ENCODE measurements at regions not wholly inside any gene's neighbourhood (a gene's known extent, or its start where the extent isn't known, plus 50 kb on each side); places are given as distances from the start of the nearest gene placed in this dataset.

GRCh38 chr9:79329861-79330260 is 241.9 kb upstream of the TLE4 start:
- Mint-ChIP-seq H3K27me3 (peaks cover 5% of the 10 kb centered on the region), H3K9me3 (no peaks in the 10 kb centered on the region), H3K27ac (no peak overlapping the region), H3K36me3 (ENCODE audit: low read depth) (no peaks in the 10 kb centered on the region), H3K4me1 (no peaks in the 10 kb centered on the region), H3K4me3 (no peak overlapping the region)
- no peak for ATAC-seq (replicated peaks)

GRCh38 chr9:79334001-79334400 is 237.8 kb upstream of the TLE4 start:
- Mint-ChIP-seq H3K4me1 (no peaks in the 10 kb centered on the region), H3K9me3 (peaks cover 4% of the 10 kb centered on the region), H3K4me3 (no peak overlapping the region), H3K27ac (no peak overlapping the region), H3K36me3 (ENCODE audit: low read depth) (no peaks in the 10 kb centered on the region), H3K27me3 (no peaks in the 10 kb centered on the region)
- no peak for ATAC-seq (replicated peaks)

- ATAC-seq (replicated peaks), result no peak
Observed at GRCh38 chr9:79334711-79335110, 237.1 kb upstream of the TLE4 start.

GRCh38 chr9:79335987-79336386 is 235.8 kb upstream of the TLE4 start:
- Mint-ChIP-seq H3K9me3 (peaks cover 4% of the 10 kb centered on the region), H3K27me3 (peaks cover 3% of the 10 kb centered on the region), H3K4me3 (no peak overlapping the region), H3K4me1 (no peaks in the 10 kb centered on the region), H3K27ac (no peak overlapping the region), H3K36me3 (ENCODE audit: low read depth) (no peaks in the 10 kb centered on the region)
- ATAC-seq (replicated peaks), result no peak

More at GRCh38 chr9:79334711-79335110, 237.1 kb upstream of the TLE4 start:
- H3K36me3 Mint-ChIP-seq (ENCODE audit: low read depth), result no peaks in the 10 kb centered on the region
- peaks cover 3% of the 10 kb centered on the region for H3K27me3 Mint-ChIP-seq
- H3K9me3 Mint-ChIP-seq, result peaks cover 4% of the 10 kb centered on the region
- no peak overlapping the region for H3K27ac Mint-ChIP-seq
- no peaks in the 10 kb centered on the region for H3K4me1 Mint-ChIP-seq
- H3K4me3 Mint-ChIP-seq, result no peak overlapping the region

- Mint-ChIP-seq H3K4me1 (no peaks in the 10 kb centered on the region), H3K36me3 (ENCODE audit: low read depth) (no peaks in the 10 kb centered on the region)
Observed at GRCh38 chr9:79341561-79341960, 230.2 kb upstream of the TLE4 start.

GRCh38 chr9:79346350-79347020 is 225.3 kb upstream of the TLE4 start:
- no peaks in the 10 kb centered on the region for H3K27me3 Mint-ChIP-seq
- no peak overlapping the region for H3K27ac Mint-ChIP-seq
- H3K4me1 Mint-ChIP-seq, result no peaks in the 10 kb centered on the region
- no peaks in the 10 kb centered on the region for H3K36me3 Mint-ChIP-seq (ENCODE audit: low read depth)
- no peak overlapping the region for H3K4me3 Mint-ChIP-seq
- ATAC-seq (replicated peaks), result no peak
- H3K9me3 Mint-ChIP-seq, result no peaks in the 10 kb centered on the region

More at GRCh38 chr9:79341561-79341960, 230.2 kb upstream of the TLE4 start:
- Mint-ChIP-seq H3K4me3 (no peak overlapping the region), H3K27me3 (peaks cover 3% of the 10 kb centered on the region), H3K27ac (no peak overlapping the region), H3K9me3 (peaks cover 4% of the 10 kb centered on the region)
- no peak for ATAC-seq (replicated peaks)

- Mint-ChIP-seq H3K4me1 (no peaks in the 10 kb centered on the region), H3K9me3 (no peaks in the 10 kb centered on the region), H3K27ac (no peak overlapping the region), H3K27me3 (no peaks in the 10 kb centered on the region), H3K4me3 (no peak overlapping the region), H3K36me3 (ENCODE audit: low read depth) (no peaks in the 10 kb centered on the region)
- no peak for ATAC-seq (replicated peaks)
Observed at GRCh38 chr9:79352322-79352721, 219.4 kb upstream of the TLE4 start.

- ATAC-seq (replicated peaks), result no peak
- Mint-ChIP-seq H3K9me3 (no peaks in the 10 kb centered on the region), H3K36me3 (ENCODE audit: low read depth) (no peaks in the 10 kb centered on the region), H3K4me3 (no peak overlapping the region), H3K27me3 (peaks cover 4% of the 10 kb centered on the region), H3K27ac (no peak overlapping the region), H3K4me1 (no peaks in the 10 kb centered on the region)
Observed at GRCh38 chr9:79353856-79354520, 217.8 kb upstream of the TLE4 start.

GRCh38 chr9:79357194-79357593 is 214.6 kb upstream of the TLE4 start:
- H3K27me3 Mint-ChIP-seq, result peaks cover 13% of the 10 kb centered on the region
- no peaks in the 10 kb centered on the region for H3K4me1 Mint-ChIP-seq
- no peak for ATAC-seq (replicated peaks)
- H3K36me3 Mint-ChIP-seq (ENCODE audit: low read depth), result no peaks in the 10 kb centered on the region
- H3K4me3 Mint-ChIP-seq, result no peak overlapping the region
- H3K27ac Mint-ChIP-seq, result no peak overlapping the region
- no peaks in the 10 kb centered on the region for H3K9me3 Mint-ChIP-seq

- Mint-ChIP-seq H3K27ac (no peak overlapping the region), H3K36me3 (ENCODE audit: low read depth) (no peaks in the 10 kb centered on the region), H3K4me1 (no peaks in the 10 kb centered on the region), H3K9me3 (no peaks in the 10 kb centered on the region), H3K27me3 (peaks cover 13% of the 10 kb centered on the region), H3K4me3 (no peak overlapping the region)
- no peak for ATAC-seq (replicated peaks)
Observed at GRCh38 chr9:79357616-79358015, 214.1 kb upstream of the TLE4 start.

GRCh38 chr9:79360387-79361347 is 211.1 kb upstream of the TLE4 start:
- no peaks in the 10 kb centered on the region for H3K9me3 Mint-ChIP-seq
- H3K27ac Mint-ChIP-seq, result no peak overlapping the region

GRCh38 chr9:79362100-79363081 is 209.4 kb upstream of the TLE4 start:
- H3K4me1 Mint-ChIP-seq, result no peaks in the 10 kb centered on the region
- no peak overlapping the region for H3K27ac Mint-ChIP-seq
- no peaks in the 10 kb centered on the region for H3K9me3 Mint-ChIP-seq
- no peak for ATAC-seq (replicated peaks)
- no peak overlapping the region for H3K4me3 Mint-ChIP-seq
- peaks cover 13% of the 10 kb centered on the region for H3K27me3 Mint-ChIP-seq
- no peaks in the 10 kb centered on the region for H3K36me3 Mint-ChIP-seq (ENCODE audit: low read depth)

More at GRCh38 chr9:79360387-79361347, 211.1 kb upstream of the TLE4 start:
- ATAC-seq (replicated peaks), result no peak
- Mint-ChIP-seq H3K27me3 (peaks cover 13% of the 10 kb centered on the region), H3K4me1 (no peaks in the 10 kb centered on the region), H3K4me3 (no peak overlapping the region), H3K36me3 (ENCODE audit: low read depth) (no peaks in the 10 kb centered on the region)

- Mint-ChIP-seq H3K4me3 (no peak overlapping the region), H3K9me3 (no peaks in the 10 kb centered on the region), H3K27ac (no peak overlapping the region), H3K4me1 (no peaks in the 10 kb centered on the region), H3K27me3 (peaks cover 10% of the 10 kb centered on the region), H3K36me3 (ENCODE audit: low read depth) (no peaks in the 10 kb centered on the region)
- ATAC-seq (replicated peaks), result no peak
Observed at GRCh38 chr9:79369676-79370075, 202.1 kb upstream of the TLE4 start.

- no peak overlapping the region for H3K27ac Mint-ChIP-seq
- no peaks in the 10 kb centered on the region for H3K9me3 Mint-ChIP-seq
- H3K36me3 Mint-ChIP-seq (ENCODE audit: low read depth), result no peaks in the 10 kb centered on the region
- H3K4me1 Mint-ChIP-seq, result no peaks in the 10 kb centered on the region
- no peak for ATAC-seq (replicated peaks)
- H3K4me3 Mint-ChIP-seq, result no peak overlapping the region
- H3K27me3 Mint-ChIP-seq, result peaks cover 10% of the 10 kb centered on the region
Observed at GRCh38 chr9:79371301-79371700, 200.5 kb upstream of the TLE4 start.
